SK-N-SH treated with all-trans-retinoic acid at 6 μM for 48 hours (cell line): ENCODE measurements at regions not wholly inside any gene's neighbourhood (a gene's known extent, or its start where the extent isn't known, plus 50 kb on each side); places are given as distances from the start of the nearest gene placed in this dataset.

ENCODE experiments used
- ATAC-seq: fragments of 200-7000 bp; cut with Tn5 transposase; 3 replicates; pipeline ENCODE4 v1.9.1; 2020; ENCODE audit warnings: mild to moderate bottlenecking, moderate library complexity
- ARNTL ChIP-seq: fragments of 450-650 bp; formaldehyde crosslinking; IDR thresholded peaks from 2 replicates; pipeline ENCODE4 v1.5.0; 2020; ENCODE audit warnings: low read depth, mild to moderate bottlenecking, moderate library complexity, borderline replicate concordance
- BACH2 ChIP-seq: fragments of 250-450 bp; sonication (Bioruptor Pico); IDR thresholded peaks from 2 replicates; pipeline ENCODE4 v1.9.0; 2021; ENCODE audit warnings: mild to moderate bottlenecking, borderline replicate concordance
- CREB5 ChIP-seq: fragments of 250-450 bp; sonication (Bioruptor Pico); IDR thresholded peaks from 2 replicates; pipeline ENCODE4 v1.5.1; 2020; ENCODE audit warnings: low read depth, mild to moderate bottlenecking, moderate library complexity
- CSDC2 ChIP-seq: fragments of 250-450 bp; sonication (Bioruptor Pico); IDR thresholded peaks from 2 replicates; pipeline ENCODE4 v1.5.0; 2020; ENCODE audit warnings: mild to moderate bottlenecking, moderate library complexity
- CSRNP3 ChIP-seq: fragments of 250-450 bp; sonication (Bioruptor Pico); IDR thresholded peaks from 2 replicates; pipeline ENCODE4 v1.5.1; 2021; ENCODE audit warnings: mild to moderate bottlenecking, moderate library complexity
- GLIS3 ChIP-seq: fragments of 250-450 bp; sonication (Bioruptor Pico); IDR thresholded peaks from 2 replicates; pipeline ENCODE4 v1.5.0; 2020; ENCODE audit warnings: mild to moderate bottlenecking, moderate library complexity
- ISL1 ChIP-seq: fragments of 250-450 bp; sonication (Bioruptor Pico); IDR thresholded peaks from 2 replicates; pipeline ENCODE4 v2.1.2; 2022; ENCODE audit warnings: mild to moderate bottlenecking, moderate library complexity
- OSR1 ChIP-seq: fragments of 250-450 bp; sonication (Bioruptor Pico); IDR thresholded peaks from 2 replicates; pipeline ENCODE4 v1.8.0; 2022; ENCODE audit warnings: moderate library complexity, mild to moderate bottlenecking, inconsistent platforms
- PATZ1 ChIP-seq: fragments of 250-450 bp; sonication (Bioruptor Pico); IDR thresholded peaks from 2 replicates; pipeline ENCODE4 v1.8.0; 2020; ENCODE audit warnings: mild to moderate bottlenecking, moderate library complexity, borderline replicate concordance
- POU6F1 ChIP-seq: fragments of 250-450 bp; sonication (Bioruptor Pico); IDR thresholded peaks from 2 replicates; pipeline ENCODE4 v1.8.0; 2021; ENCODE audit warnings: low read depth, mild to moderate bottlenecking, moderate library complexity, borderline replicate concordance
- PPARA ChIP-seq: fragments of 250-450 bp; sonication (Bioruptor Pico); IDR thresholded peaks from 2 replicates; pipeline ENCODE4 v1.5.0; 2020; ENCODE audit warnings: mild to moderate bottlenecking, borderline replicate concordance
- RARB ChIP-seq: fragments of 250-450 bp; sonication (Bioruptor Pico); IDR thresholded peaks from 2 replicates; pipeline ENCODE4 v1.8.0; 2021; ENCODE audit warnings: mild to moderate bottlenecking, moderate library complexity
- SNAI2 ChIP-seq: fragments of 250-450 bp; sonication (Bioruptor Pico); IDR thresholded peaks from 2 replicates; pipeline ENCODE4 v1.5.0; 2020; ENCODE audit warnings: mild to moderate bottlenecking, moderate library complexity
- TCF4 ChIP-seq: fragments of 250-450 bp; sonication (Bioruptor Pico); IDR thresholded peaks from 2 replicates; pipeline ENCODE4 v1.8.0; 2021; ENCODE audit warnings: mild to moderate bottlenecking, moderate library complexity, borderline replicate concordance
- TOX ChIP-seq: fragments of 250-450 bp; sonication (Bioruptor Pico); IDR thresholded peaks from 2 replicates; pipeline ENCODE4 v1.8.0; 2021; ENCODE audit warnings: mild to moderate bottlenecking, moderate library complexity, borderline replicate concordance
- TSHZ2 ChIP-seq: fragments of 250-450 bp; sonication (Bioruptor Pico); IDR thresholded peaks from 2 replicates; pipeline ENCODE4 v1.5.0; 2020; ENCODE audit warnings: mild to moderate bottlenecking, moderate library complexity
- ZC3H10 ChIP-seq: fragments of 250-450 bp; sonication (Bioruptor Pico); IDR thresholded peaks from 2 replicates; pipeline ENCODE4 v1.5.1; 2021; ENCODE audit warnings: mild to moderate bottlenecking, moderate library complexity
- ZFP30 ChIP-seq: fragments of 450-650 bp; formaldehyde crosslinking; IDR thresholded peaks from 2 replicates; pipeline ENCODE4 v1.5.0; 2022; ENCODE audit warnings: mild to moderate bottlenecking, moderate library complexity
- ZNF565 ChIP-seq: fragments of 450-650 bp; formaldehyde crosslinking; conservative IDR thresholded peaks from 2 replicates; pipeline ENCODE4 v1.5.0; 2020; ENCODE audit warnings: low read depth, mild to moderate bottlenecking, moderate library complexity
- ZNF70 ChIP-seq: fragments of 450-650 bp; formaldehyde crosslinking; IDR thresholded peaks from 2 replicates; pipeline ENCODE4 v1.5.0; 2020; ENCODE audit warnings: mild to moderate bottlenecking, moderate library complexity

GRCh38 chr14:34219661-34220377 is 242.2 kb downstream of the SPTSSA start:
- no peak for ATAC-seq
- TF ChIP-seq ARNTL (CRISPR knock-in tag) (no peak), GLIS3 (CRISPR knock-in tag) (no peak), CSDC2 (CRISPR knock-in tag) (no peak), CREB5 (CRISPR knock-in tag) (no peak), TCF4 (no peak), SNAI2 (CRISPR knock-in tag) (no peak), ZFP30 (CRISPR knock-in tag) (no peak), ZNF70 (CRISPR knock-in tag) (no peak), BACH2 (CRISPR knock-in tag) (no peak)

- TF ChIP-seq GLIS3 (CRISPR knock-in tag) = no peak
- TF ChIP-seq ZC3H10 = no peak
- TF ChIP-seq TSHZ2 (CRISPR knock-in tag) = no peak
- TF ChIP-seq PATZ1 (CRISPR knock-in tag) = no peak
- no peak for TF ChIP-seq CSRNP3 (CRISPR knock-in tag)
- TF ChIP-seq SNAI2 (CRISPR knock-in tag) = no peak
- no peak for TF ChIP-seq CREB5 (CRISPR knock-in tag)
- TF ChIP-seq ZNF565 = no peak
- TF ChIP-seq ZNF70 (CRISPR knock-in tag) = no peak
- TF ChIP-seq BACH2 (CRISPR knock-in tag) = no peak
- no peak for TF ChIP-seq ISL1
- TF ChIP-seq PPARA = no peak
- TF ChIP-seq TCF4 = no peak
- no peak for TF ChIP-seq OSR1 (CRISPR knock-in tag)
- TF ChIP-seq ARNTL (CRISPR knock-in tag) = no peak
- TF ChIP-seq RARB (CRISPR knock-in tag) = no peak
- TF ChIP-seq TOX (CRISPR knock-in tag) = no peak
- no peak for TF ChIP-seq POU6F1 (CRISPR knock-in tag)
- no peak for TF ChIP-seq ZFP30 (CRISPR knock-in tag)
- no peak for ATAC-seq
These were observed 243.2 kb downstream of the SPTSSA start for GRCh38 chr14:34218881-34219280.
